GM12878 (cell line): ENCODE measurements at regions not wholly inside any gene's neighbourhood (a gene's known extent, or its start where the extent isn't known, plus 50 kb on each side); places are given as distances from the start of the nearest gene placed in this dataset.

ENCODE experiments used
- ATAC-seq: fragments of 200-7000 bp; cut with Tn5 transposase; 3 replicates; pipeline ENCODE4 v1.9.1; 2020; ENCODE audit warnings: mild to moderate bottlenecking, moderate library complexity
- BruUV-seq: library from RNA; stranded (reverse); fragments of 400-500 nt; replicated peaks from 2 replicates; lab custom pipeline; 2021; lab: Mats Ljungman, UMichigan
- CTCF ChIA-PET: fragments of 300-600 bp; sonication (Branson Sonifier 250); formaldehyde crosslinking; extraction: SDS; loops from one replicate; lab custom pipeline; 2021; ENCODE audit warnings: inconsistent platforms; lab: Yijun Ruan, JAX
- POLR2A ChIA-PET: fragments of 350-600 bp; formaldehyde crosslinking; extraction: SDS; loops from one replicate; lab custom pipeline; 2021; ENCODE audit warnings: inconsistent platforms; lab: Charles Lee
- RAD21 ChIA-PET: fragments of 300-600 bp; sonication (Branson Sonifier 250); formaldehyde crosslinking; loops from one replicate; lab custom pipeline; 2023; ENCODE audit warnings: antibody characterized with exemption; ENCODE audit not compliant: unreplicated experiment; lab: Charles Lee
- SMC1A ChIA-PET: fragments of 300-600 bp; sonication (Branson Sonifier 250); formaldehyde crosslinking; loops from one replicate; lab custom pipeline; 2023; ENCODE audit not compliant: unreplicated experiment, uncharacterized antibody; lab: Charles Lee
- DNase-seq: peaks from one replicate; pipeline ENCODE4 v3.0.0-alpha.2; 2011; ENCODE audit warnings: low read depth, low spot score
- FAIRE-seq: peaks from 3 replicates; lab custom pipeline; 2011; peaks lifted over from hg19 to GRCh38; lab: Jason Lieb, UNC
- H2AFZ ChIP-seq: 2 replicates; pipeline ENCODE4 v1.6.0; 2011; ENCODE audit warnings: low read depth, low read length, control low read depth; ENCODE audit not compliant: control insufficient read depth
- H3K27ac ChIP-seq: 2 replicates; pipeline ENCODE4 v1.5.1; 2011; ENCODE audit warnings: control low read depth; ENCODE audit not compliant: control insufficient read depth, insufficient read depth
- H3K27me3 ChIP-seq, 2 experiments: replicated peaks in 1 of 2; 2 replicates each; pipeline versions ENCODE4 v1.6.0 to v1.6.1; 2011; ENCODE audit warnings: low read length in 1 of 2; ENCODE audit not compliant: control insufficient read depth in 2 of 2, insufficient read depth in 2 of 2
- H3K36me3 ChIP-seq, 2 experiments: 2 replicates each; pipeline ENCODE4 v1.5.1; 2011; ENCODE audit warnings: low read length in 1 of 2; ENCODE audit not compliant: control insufficient read depth in 2 of 2, insufficient read depth in 2 of 2
- H3K4me1 ChIP-seq: 2 replicates; pipeline ENCODE4 v1.6.1; 2011; ENCODE audit warnings: mild to moderate bottlenecking, low read length, moderate library complexity, mixed read lengths; ENCODE audit not compliant: control insufficient read depth, insufficient read depth
- H3K4me2 ChIP-seq: 2 replicates; pipeline ENCODE4 v1.6.0; 2011; ENCODE audit warnings: control low read depth; ENCODE audit not compliant: control insufficient read depth, insufficient read depth
- H3K4me3 ChIP-seq: fragments of 200-600 bp; sonication (generic); 2 replicates; pipeline ENCODE4 v1.5.1; 2016
- H3K79me2 ChIP-seq: 2 replicates; pipeline ENCODE4 v1.6.0; 2011; ENCODE audit warnings: low read length; ENCODE audit not compliant: control insufficient read depth, insufficient read depth
- H3K9ac ChIP-seq: 2 replicates; pipeline ENCODE4 v1.8.0; 2011; ENCODE audit warnings: low read length, control low read depth, mixed read lengths; ENCODE audit not compliant: control insufficient read depth, insufficient read depth
- H3K9me3 ChIP-seq: replicated peaks from 3 replicates; pipeline ENCODE4 v1.5.1; 2011; ENCODE audit warnings: mild to moderate bottlenecking, low read length; ENCODE audit not compliant: control insufficient read depth, insufficient read depth
- H4K20me1 ChIP-seq: 2 replicates; pipeline ENCODE4 v1.6.0; 2011; ENCODE audit not compliant: control insufficient read depth, insufficient read depth
- ATF7 ChIP-seq: fragments of 450-650 bp; IDR thresholded peaks from 2 replicates; pipeline ENCODE4 v1.6.1; 2016; ENCODE audit warnings: low read depth, mild to moderate bottlenecking
- BCLAF1 ChIP-seq: fragments of 450-650 bp; IDR thresholded peaks from 2 replicates; pipeline ENCODE4 v1.6.1; 2017; ENCODE audit warnings: antibody characterized with exemption, mild to moderate bottlenecking, moderate library complexity
- BMI1 ChIP-seq: fragments of 450-650 bp; IDR thresholded peaks from 2 replicates; pipeline ENCODE4 v1.6.1; 2016; ENCODE audit warnings: mild to moderate bottlenecking, moderate library complexity, borderline replicate concordance
- CREM ChIP-seq: IDR thresholded peaks from 2 replicates; pipeline ENCODE4 v1.6.1; 2014; ENCODE audit warnings: antibody characterized with exemption, low read depth
- E2F4 ChIP-seq: IDR thresholded peaks from 2 replicates; pipeline ENCODE4 v1.6.1; 2012; ENCODE audit warnings: low read depth, low read length, improper control_type of control experiment
- FOS ChIP-seq: IDR thresholded peaks from 3 replicates; pipeline ENCODE4 v1.6.1; 2011; ENCODE audit warnings: borderline replicate concordance; ENCODE audit not compliant: insufficient read length; ENCODE audit errors: extremely low read depth
- HSF1 ChIP-seq: fragments of 150-350 bp; IDR thresholded peaks from 2 replicates; pipeline ENCODE4 v1.6.1; 2014; ENCODE audit warnings: mild to moderate bottlenecking, low read depth, low read length
- MAX ChIP-seq: IDR thresholded peaks from 2 replicates; pipeline ENCODE4 v1.6.1; 2012; ENCODE audit warnings: low read depth, low read length, improper control_type of control experiment
- NRF1 ChIP-seq: conservative IDR thresholded peaks from 2 replicates; pipeline ENCODE4 v1.6.1; 2011; ENCODE audit warnings: mild to moderate bottlenecking, low read depth, low read length, improper control_type of control experiment
- POU2F2 ChIP-seq: IDR thresholded peaks from 3 replicates; pipeline ENCODE4 v1.6.1; 2011; ENCODE audit warnings: low read depth, mild to moderate bottlenecking, low read length, borderline replicate concordance
- RBBP5 ChIP-seq: fragments of 200-600 bp; sonication (generic); conservative IDR thresholded peaks from 2 replicates; pipeline ENCODE4 v1.6.1; 2016
- SP1 ChIP-seq: IDR thresholded peaks from one replicate; pipeline ENCODE4 v1.6.1; 2011; ENCODE audit warnings: low read depth, low read length
- SPI1 ChIP-seq: IDR thresholded peaks from 2 replicates; pipeline ENCODE4 v1.6.1; 2011; ENCODE audit warnings: low read depth, mild to moderate bottlenecking, low read length, moderate library complexity, borderline replicate concordance; ENCODE audit not compliant: insufficient read depth
- USF1 ChIP-seq: IDR thresholded peaks from 2 replicates; pipeline ENCODE4 v1.6.1; 2011; ENCODE audit warnings: borderline replicate concordance, low read depth, mild to moderate bottlenecking, moderate library complexity, mixed read lengths, low read length; ENCODE audit not compliant: insufficient read depth; ENCODE audit errors: extremely low read length
- ZZZ3 ChIP-seq: IDR thresholded peaks from 2 replicates; pipeline ENCODE4 v1.6.1; 2011; ENCODE audit warnings: low read depth; ENCODE audit not compliant: control insufficient read depth, insufficient read length
- WGBS: methylation state at CpG from one replicate; pipeline ENCODE4 v1.1.6; 2016; ENCODE audit warnings: low lambda C conversion rate; ENCODE audit not compliant: insufficient replicate concordance, insufficient coverage; ENCODE audit errors: missing lambda C conversion rate; 5-methylcytosine and 5-hydroxymethylcytosine counted together
- in situ Hi-C: fragments of 300-500 bp; cut with MboI; formaldehyde crosslinking; loops from 9 replicates; pipeline ENCODE4 v1.14.3; 2018; ENCODE audit warnings: mixed read lengths
- intact Hi-C: fragments of 100-400 bp; cut with micrococcal nuclease; formaldehyde crosslinking; loops from one replicate; pipeline ENCODE4 v1.14.2; 2022; ENCODE audit not compliant: unreplicated experiment

GRCh38 chr15:79198461-79198860 is 84.1 kb upstream of the ANKRD34C start (continued):
- TF ChIP-seq NRF1, result no peak
- TF ChIP-seq, all 136 proteins: peak for 0

- ChIA-PET RAD21 (no interaction called here), SMC1A (no interaction called here), POLR2A (no interaction called here), CTCF (interaction anchor here (2.2 kb wide), 1 partner anchor 13 kb away, joined by 10 read pairs; no protein-coding TSS in a partner anchor)
- Histone ChIP-seq H3K9ac (no peak overlapping the region), H3K36me3 (no peaks in the 10 kb centered on the region), H2AFZ (no peak overlapping the region), H3K4me3 (no peak overlapping the region), H3K4me1 (no peaks in the 10 kb centered on the region), H3K9me3 (no peaks in the 10 kb centered on the region), H3K4me2 (no peak overlapping the region), H3K79me2 (no peaks in the 10 kb centered on the region), H4K20me1 (no peaks in the 10 kb centered on the region), H3K27me3 (peaks cover 4% of the 10 kb centered on the region in 2 experiments), H3K27ac (no peak overlapping the region)
- in situ Hi-C loops, result no loop called here
- no peak for DNase-seq
- WGBS, result 63% methylated on average over 7 of the region's 7 CpGs
- no peak for FAIRE-seq
- no peak for ATAC-seq
- intact Hi-C loops, result no loop called here
- TF ChIP-seq ATF7, result no peak
- TF ChIP-seq SP1, result no peak
- TF ChIP-seq BMI1, result no peak
- no peak for TF ChIP-seq POU2F2
- TF ChIP-seq RBBP5, result no peak
- TF ChIP-seq E2F4, result no peak
- no peak for TF ChIP-seq ZZZ3
- no peak for TF ChIP-seq HSF1
- TF ChIP-seq MAX, result no peak
- TF ChIP-seq CREM, result no peak
- no peak for TF ChIP-seq USF1
- TF ChIP-seq SPI1, result no peak
- no peak for TF ChIP-seq BCLAF1
- TF ChIP-seq FOS, result no peak
- BruUV-seq, result no TSS peak
Measured at GRCh38 chr15:79197285-79197684, 85.2 kb upstream of the ANKRD34C start.
